NT2/D1 (cell line): ENCODE measurements at regions not wholly inside any gene's neighbourhood (a gene's known extent, or its start where the extent isn't known, plus 50 kb on each side); places are given as distances from the start of the nearest gene placed in this dataset.

ENCODE experiments used
- DNase-seq: peaks from one replicate; pipeline ENCODE4 v3.0.0-alpha.2; 2011; ENCODE audit warnings: low read depth, low spot score
- H3K27me3 ChIP-seq: 2 replicates; pipeline ENCODE4 v1.6.0; 2011; ENCODE audit warnings: mild to moderate bottlenecking; ENCODE audit not compliant: insufficient read length, insufficient read depth
- H3K36me3 ChIP-seq: 2 replicates; pipeline ENCODE4 v1.6.1; 2011; ENCODE audit warnings: mild to moderate bottlenecking, low read length, mixed read lengths; ENCODE audit not compliant: insufficient read depth, insufficient read length
- H3K4me1 ChIP-seq: 2 replicates; pipeline ENCODE4 v1.5.1; 2011; ENCODE audit not compliant: insufficient read depth, insufficient read length
- H3K4me3 ChIP-seq: 2 replicates; pipeline ENCODE4 v1.5.1; 2011; ENCODE audit warnings: low read depth; ENCODE audit not compliant: insufficient read length
- H3K9ac ChIP-seq: 2 replicates; pipeline ENCODE4 v1.6.0; 2011; ENCODE audit warnings: low read depth; ENCODE audit not compliant: insufficient read length
- H3K9me3 ChIP-seq: 2 replicates; pipeline ENCODE4 v1.5.1; 2011; ENCODE audit warnings: mild to moderate bottlenecking, low read length; ENCODE audit not compliant: insufficient read depth
- SUZ12 ChIP-seq: IDR thresholded peaks from 2 replicates; pipeline ENCODE4 v1.6.1; 2011; ENCODE audit not compliant: insufficient read length, insufficient read depth; ENCODE audit errors: extremely low read depth
- YY1 ChIP-seq: IDR thresholded peaks from 2 replicates; pipeline ENCODE4 v1.6.1; 2011; ENCODE audit not compliant: insufficient read length, insufficient read depth
- ZNF274 ChIP-seq: IDR thresholded peaks from 2 replicates; pipeline ENCODE4 v1.6.1; 2011; ENCODE audit warnings: mild to moderate bottlenecking, low read depth, low read length

GRCh38 chr1:14539309-14539708 lies 59.2 kb upstream of the KAZN start:
- H3K27me3 ChIP-seq, result no peaks in the 10 kb centered on the region
- no peaks in the 10 kb centered on the region for H3K36me3 ChIP-seq
- no peaks in the 10 kb centered on the region for H3K4me1 ChIP-seq
- no peak for TF ChIP-seq ZNF274
- no peak for TF ChIP-seq SUZ12
- no peak for TF ChIP-seq YY1
- H3K9me3 ChIP-seq, result no peaks in the 10 kb centered on the region
- DNase-seq, result no peak
- no peak overlapping the region for H3K4me3 ChIP-seq
- H3K9ac ChIP-seq, result no peak overlapping the region

GRCh38 chr1:14539953-14540563 lies 58.4 kb upstream of the KAZN start:
- H3K9ac ChIP-seq, result no peak overlapping the region
- no peaks in the 10 kb centered on the region for H3K27me3 ChIP-seq
- no peak overlapping the region for H3K4me3 ChIP-seq
- no peaks in the 10 kb centered on the region for H3K36me3 ChIP-seq
- DNase-seq, result no peak
- TF ChIP-seq ZNF274, result no peak
- no peak for TF ChIP-seq YY1
- no peak for TF ChIP-seq SUZ12
- H3K9me3 ChIP-seq, result no peaks in the 10 kb centered on the region
- H3K4me1 ChIP-seq, result no peaks in the 10 kb centered on the region

GRCh38 chr1:14541348-14541747 lies 57.1 kb upstream of the KAZN start:
- no peak overlapping the region for H3K9ac ChIP-seq
- no peaks in the 10 kb centered on the region for H3K4me1 ChIP-seq
- H3K27me3 ChIP-seq, result no peaks in the 10 kb centered on the region
- no peaks in the 10 kb centered on the region for H3K36me3 ChIP-seq
- no peak overlapping the region for H3K4me3 ChIP-seq
- no peaks in the 10 kb centered on the region for H3K9me3 ChIP-seq
- TF ChIP-seq ZNF274, result no peak
- TF ChIP-seq YY1, result no peak
- TF ChIP-seq SUZ12, result no peak
- DNase-seq, result no peak

GRCh38 chr1:14543191-14543840 lies 55.2 kb upstream of the KAZN start:
- H3K9me3 ChIP-seq, result no peaks in the 10 kb centered on the region
- H3K4me3 ChIP-seq, result no peak overlapping the region
- H3K27me3 ChIP-seq, result no peaks in the 10 kb centered on the region
- H3K4me1 ChIP-seq, result no peaks in the 10 kb centered on the region
- H3K36me3 ChIP-seq, result no peaks in the 10 kb centered on the region
- DNase-seq, result no peak
- no peak overlapping the region for H3K9ac ChIP-seq
- no peak for TF ChIP-seq SUZ12
- no peak for TF ChIP-seq ZNF274
- TF ChIP-seq YY1, result no peak

GRCh38 chr1:14544319-14544718 lies 54.2 kb upstream of the KAZN start:
- Histone ChIP-seq H3K9ac (no peak overlapping the region), H3K9me3 (no peaks in the 10 kb centered on the region), H3K4me1 (no peaks in the 10 kb centered on the region), H3K27me3 (no peaks in the 10 kb centered on the region), H3K4me3 (no peak overlapping the region), H3K36me3 (no peaks in the 10 kb centered on the region)
- no peak for DNase-seq
- no peak for TF ChIP-seq YY1
- TF ChIP-seq SUZ12, result no peak
- no peak for TF ChIP-seq ZNF274

GRCh38 chr1:14545422-14546025 lies 53.0 kb upstream of the KAZN start:
- no peaks in the 10 kb centered on the region for H3K4me1 ChIP-seq
- no peak overlapping the region for H3K4me3 ChIP-seq
- no peak overlapping the region for H3K9ac ChIP-seq
- no peaks in the 10 kb centered on the region for H3K27me3 ChIP-seq
- H3K36me3 ChIP-seq, result no peaks in the 10 kb centered on the region
- H3K9me3 ChIP-seq, result no peaks in the 10 kb centered on the region
- DNase-seq, result no peak
- TF ChIP-seq ZNF274 (no peak), SUZ12 (no peak), YY1 (no peak)

- no peak for DNase-seq
- no peaks in the 10 kb centered on the region for H3K36me3 ChIP-seq
- TF ChIP-seq ZNF274 (no peak), YY1 (no peak), SUZ12 (no peak)
- no peaks in the 10 kb centered on the region for H3K4me1 ChIP-seq
- H3K27me3 ChIP-seq, result no peaks in the 10 kb centered on the region
- no peak overlapping the region for H3K9ac ChIP-seq
- H3K9me3 ChIP-seq, result no peaks in the 10 kb centered on the region
- no peak overlapping the region for H3K4me3 ChIP-seq
These were observed 52.1 kb upstream of the KAZN start for GRCh38 chr1:14546416-14546815.
